ENCODE measurements at regions not wholly inside any gene's neighbourhood (a gene's known extent, or its start where the extent isn't known, plus 50 kb on each side); places are given as distances from the start of the nearest gene placed in this dataset.

DNA sequence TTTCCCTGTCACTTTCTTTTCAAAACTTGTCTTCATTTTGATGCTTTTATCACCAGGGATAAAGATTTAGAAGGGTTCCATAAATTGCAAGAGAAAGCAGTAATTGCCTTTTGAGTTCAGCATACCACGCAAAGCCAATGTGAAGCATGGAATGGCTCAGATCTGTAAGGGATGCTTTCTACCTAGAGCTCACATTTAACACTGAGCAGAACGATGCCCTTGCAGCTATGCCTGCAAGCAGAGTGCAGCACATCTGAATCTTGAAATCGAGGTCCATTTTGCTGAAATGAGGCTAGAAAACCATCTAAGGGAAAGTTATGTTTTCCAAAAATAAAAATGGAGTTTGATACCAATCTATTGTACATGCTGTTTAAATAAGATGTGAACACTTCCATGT, 171.2 kb upstream of the CELF2 start:
- DNase-seq (ENCODE audit: extremely low spot score, insufficient read length, low read depth) (no peak), FAIRE-seq (no peak)

DNA sequence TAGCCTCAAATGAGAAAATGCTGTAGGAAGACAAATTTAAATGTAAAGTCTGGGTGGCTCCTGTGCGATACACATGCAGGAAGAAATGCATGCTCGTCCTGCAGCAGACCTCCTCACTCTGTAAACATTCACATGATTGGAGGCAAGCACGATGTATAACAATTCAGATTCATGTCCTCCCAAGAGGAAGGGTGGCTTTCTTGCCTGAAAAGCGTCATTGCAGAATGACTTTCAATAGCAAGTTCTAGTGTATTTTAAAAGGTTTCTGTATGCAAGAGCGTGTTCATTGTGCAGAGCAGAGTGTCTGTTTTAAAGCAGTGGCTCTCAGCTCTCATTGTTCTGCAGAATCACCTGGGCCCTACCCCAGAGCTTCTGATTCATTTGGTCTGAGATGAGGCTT, 170.3 kb upstream of the CELF2 start:
- FAIRE-seq (no peak), DNase-seq (ENCODE audit: extremely low spot score, insufficient read length, low read depth) (no peak)

DNA sequence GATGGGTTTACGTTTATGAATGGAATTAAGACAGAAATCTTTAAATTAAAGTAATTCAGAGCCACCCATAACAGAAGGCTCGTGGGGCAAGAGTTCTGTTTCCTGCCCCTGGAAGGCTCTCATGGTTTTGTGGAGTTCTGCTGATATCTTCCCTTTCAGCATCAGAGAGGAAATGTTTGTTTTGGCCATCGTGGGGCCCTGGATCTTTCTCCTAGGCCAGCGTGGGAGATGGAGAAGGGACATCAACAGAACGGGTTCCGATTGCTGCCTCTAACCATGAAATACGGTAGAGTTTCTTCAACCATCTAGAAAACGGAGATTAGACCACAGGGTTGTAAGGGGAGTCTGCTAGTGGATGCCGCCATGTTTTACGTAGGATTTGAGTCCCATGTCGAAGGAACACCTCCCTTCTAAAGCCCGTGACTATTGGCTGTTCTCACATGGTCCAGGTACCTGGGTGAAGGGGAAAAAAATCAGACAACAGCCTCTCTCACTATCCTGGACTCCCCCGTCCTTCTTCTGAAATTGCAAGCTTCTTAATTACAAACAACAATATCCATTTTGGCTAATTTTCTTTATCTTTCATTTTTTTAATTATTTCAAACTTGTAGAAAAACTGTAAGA, 169.1 kb upstream of the CELF2 start:
- FAIRE-seq (no peak), DNase-seq (ENCODE audit: extremely low spot score, insufficient read length, low read depth) (no peak)

- no peak for FAIRE-seq
- DNase-seq (ENCODE audit: extremely low spot score, insufficient read length, low read depth) = no peak
Measured at GRCh38 chr10:10849306-10849705, 168.4 kb upstream of the CELF2 start.

DNA sequence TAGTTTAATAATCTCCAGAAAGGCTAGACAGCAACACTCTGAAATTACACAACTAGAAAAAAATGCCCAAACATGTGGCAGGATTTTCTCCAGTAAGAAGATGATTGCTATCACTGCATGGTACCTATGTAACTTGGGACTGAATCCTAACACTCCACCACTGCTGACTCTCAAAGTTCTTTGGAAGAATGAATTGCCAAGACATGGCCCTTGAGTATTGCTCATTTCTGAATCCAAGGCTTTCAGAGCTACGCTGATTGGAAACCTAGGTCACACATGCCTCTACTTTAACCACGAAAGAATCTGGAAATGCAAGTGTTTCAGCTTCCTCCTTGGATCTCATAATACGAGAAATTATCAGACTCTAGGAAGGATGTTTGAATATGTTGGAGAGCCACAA, 167.5 kb upstream of the CELF2 start:
- no peak for FAIRE-seq
- no peak for DNase-seq (ENCODE audit: extremely low spot score, insufficient read length, low read depth)

DNA sequence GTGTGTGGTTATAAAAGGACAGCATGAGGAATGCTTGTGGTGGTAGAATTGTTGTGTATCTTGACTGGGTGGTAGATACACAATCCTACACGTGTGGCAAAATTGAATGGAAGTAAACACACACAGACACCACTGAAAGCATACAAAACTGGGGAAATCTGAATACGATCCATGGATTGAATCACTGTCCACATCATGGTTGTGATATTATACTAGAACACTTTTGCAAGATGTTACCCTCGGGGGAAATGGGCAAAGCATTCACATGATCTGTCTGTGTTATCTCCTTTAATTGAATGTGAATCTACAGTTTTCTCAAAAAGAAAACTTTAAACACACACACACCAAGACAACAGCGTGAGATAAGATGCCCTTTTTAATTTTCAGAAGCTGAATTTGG, 165.2 kb upstream of the CELF2 start:
- no peak for DNase-seq (ENCODE audit: extremely low spot score, insufficient read length, low read depth)
- FAIRE-seq = no peak

DNA sequence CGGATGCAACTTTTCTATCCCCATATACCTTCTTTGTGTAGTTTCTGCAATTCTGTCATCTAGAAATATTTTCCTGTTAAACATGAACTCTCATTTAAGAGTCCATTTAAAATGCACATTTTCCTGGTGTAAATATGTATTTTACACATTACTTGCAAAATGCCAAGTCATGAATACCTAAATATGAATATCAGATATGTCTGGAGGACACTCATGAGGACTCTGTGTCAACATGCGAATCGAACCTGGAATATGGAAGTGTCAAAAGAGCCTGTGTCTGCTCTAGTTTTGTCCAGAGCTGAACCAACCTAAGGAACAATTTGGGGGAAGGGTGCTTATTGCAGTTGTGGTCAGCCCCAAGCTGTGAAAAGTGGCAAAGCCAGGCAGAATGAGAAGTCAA, 163.7 kb upstream of the CELF2 start:
- no peak for DNase-seq (ENCODE audit: extremely low spot score, insufficient read length, low read depth)
- no peak for FAIRE-seq

DNA sequence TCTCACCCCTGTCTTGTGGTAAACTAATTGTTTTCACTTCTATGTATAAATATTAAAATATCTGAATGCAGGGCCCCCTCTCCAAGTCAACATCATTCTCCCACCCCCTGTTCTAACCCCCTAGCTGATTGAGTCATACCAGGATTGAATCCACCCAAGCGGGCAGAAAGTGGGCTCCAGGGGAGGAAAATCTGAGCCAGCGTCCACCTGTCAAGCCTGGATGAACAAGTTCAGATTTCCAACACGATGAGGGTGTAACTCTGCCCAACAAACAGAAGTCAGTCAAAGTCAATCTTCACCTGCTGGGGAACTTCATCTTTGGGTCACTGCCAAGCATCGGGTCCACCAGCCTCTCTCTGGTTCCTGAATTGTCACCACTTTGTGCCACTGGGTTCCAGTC, 162.9 kb upstream of the CELF2 start:
- FAIRE-seq (no peak), DNase-seq (ENCODE audit: extremely low spot score, insufficient read length, low read depth) (no peak)

- DNase-seq (ENCODE audit: extremely low spot score, insufficient read length, low read depth) = no peak
Measured at GRCh38 chr10:10855151-10855581, 162.5 kb upstream of the CELF2 start.

GRCh38 chr10:10860455-10860976, 157.2 kb upstream of the CELF2 start:
- no peak for FAIRE-seq
- no peak for DNase-seq (ENCODE audit: extremely low spot score, insufficient read length, low read depth)

More at GRCh38 chr10:10855151-10855581, 162.5 kb upstream of the CELF2 start:
- FAIRE-seq = peak; percentile 61

DNA sequence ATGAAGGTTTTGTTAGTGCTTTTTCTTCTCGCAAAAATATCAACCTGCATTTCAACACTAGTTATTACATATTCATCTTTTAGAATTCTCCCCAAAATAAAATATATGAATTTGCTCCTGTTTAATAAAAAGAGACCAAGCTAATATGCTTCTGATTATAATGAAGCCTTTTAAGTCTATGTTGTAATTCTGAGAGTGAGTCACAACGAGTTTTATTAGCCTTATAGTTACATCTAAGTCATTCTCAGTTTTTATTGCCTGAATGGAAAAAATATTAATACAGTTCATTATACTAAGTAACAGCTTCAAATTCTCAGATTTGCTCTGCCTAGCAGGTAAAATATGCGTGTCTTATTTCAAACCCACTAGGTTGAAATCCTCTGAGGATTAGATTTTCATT, 152.4 kb upstream of the CELF2 start:
- no peak for DNase-seq (ENCODE audit: extremely low spot score, insufficient read length, low read depth)
- no peak for FAIRE-seq

- no peak for FAIRE-seq
- no peak for DNase-seq (ENCODE audit: extremely low spot score, insufficient read length, low read depth)
Measured at GRCh38 chr10:10865913-10866312, 151.8 kb upstream of the CELF2 start.

GRCh38 chr10:10869592-10869991, 148.1 kb upstream of the CELF2 start:
- FAIRE-seq = peak; percentile 74
- DNase-seq (ENCODE audit: extremely low spot score, insufficient read length, low read depth) = peak; percentile 22

DNA sequence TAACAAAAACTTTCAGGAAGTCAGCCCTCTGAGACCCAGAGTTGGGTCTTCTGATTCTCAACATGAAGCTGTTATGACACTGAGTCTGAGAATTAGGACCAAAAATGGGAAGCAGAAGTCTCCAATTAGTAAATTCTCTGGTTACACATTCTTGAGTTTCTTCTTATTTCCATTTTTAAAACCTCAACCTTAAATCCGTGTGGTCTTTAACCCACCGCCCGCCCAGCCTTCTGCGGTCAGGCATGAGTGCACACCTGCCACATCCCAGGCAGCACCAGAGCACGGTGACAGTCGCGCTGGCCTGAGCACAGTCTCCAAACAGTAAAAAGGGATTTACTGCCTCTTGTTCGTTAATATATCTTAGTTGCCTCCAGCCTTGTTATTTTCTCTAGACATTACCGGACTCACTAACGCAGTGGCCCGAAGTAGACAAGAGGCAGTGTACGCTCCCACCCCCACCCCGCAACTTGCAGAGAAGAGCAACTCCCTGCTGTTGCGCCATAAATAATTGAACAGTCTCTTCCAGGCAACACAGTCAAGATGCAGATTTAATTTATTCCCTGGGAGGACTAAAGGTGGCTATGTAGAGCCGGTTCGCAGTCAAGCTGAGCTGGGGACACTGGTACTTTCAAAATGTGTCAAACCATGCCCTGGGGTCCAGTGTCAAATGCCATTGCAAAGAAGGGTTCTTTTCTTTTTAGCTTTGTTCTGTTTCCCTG, 147.0 kb upstream of the CELF2 start:
- DNase-seq (ENCODE audit: extremely low spot score, insufficient read length, low read depth) = no peak
- FAIRE-seq = peak; percentile 69

DNA sequence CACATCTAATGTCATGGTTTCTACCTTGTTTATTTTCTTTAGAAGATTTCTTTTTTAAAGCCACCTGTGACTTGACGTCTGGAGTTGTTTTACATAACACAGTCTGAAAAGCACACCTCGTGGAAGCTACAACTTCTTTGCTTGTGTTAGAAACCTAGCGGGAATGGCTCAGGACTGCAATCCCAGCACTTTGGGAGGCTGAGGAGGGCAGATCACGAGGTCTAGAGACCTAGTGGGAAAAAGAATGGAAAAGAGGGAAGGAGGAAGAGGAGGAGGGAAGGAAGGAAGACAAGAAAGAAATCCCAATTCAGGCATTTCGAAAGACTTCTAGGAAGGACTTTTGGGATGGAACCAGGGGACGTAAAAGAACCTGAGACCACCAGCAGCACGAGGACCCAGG, 146.3 kb upstream of the CELF2 start:
- FAIRE-seq (no peak), DNase-seq (ENCODE audit: extremely low spot score, insufficient read length, low read depth) (no peak)

DNA sequence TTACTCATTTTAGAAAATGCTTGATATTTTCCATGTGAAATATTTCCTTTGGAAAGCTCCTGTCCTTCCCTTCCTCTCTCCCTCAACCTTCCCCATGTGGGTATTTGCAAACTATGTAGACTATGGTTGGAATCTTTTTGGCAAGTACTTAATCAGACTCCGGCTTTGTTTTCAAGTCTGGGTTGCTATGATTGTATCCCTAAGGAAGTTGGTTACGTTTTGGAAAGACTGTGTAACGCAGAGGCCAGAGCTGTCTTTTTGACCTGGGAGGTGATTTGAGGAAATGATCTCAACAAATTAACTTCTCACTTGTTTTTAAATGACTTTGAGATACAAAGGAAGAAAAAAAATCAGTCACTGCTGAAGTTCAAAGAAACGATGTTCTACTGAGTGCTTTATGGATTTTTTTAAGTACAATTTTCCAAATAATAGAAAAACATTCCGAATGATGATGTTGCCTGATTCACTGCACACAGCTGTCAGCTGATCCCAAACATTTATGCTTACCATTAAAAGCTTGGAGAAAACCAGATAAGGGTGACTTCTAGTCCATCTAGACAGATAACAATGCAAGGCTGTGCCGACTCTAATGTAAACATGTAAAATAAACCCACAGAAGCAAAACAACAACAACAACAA, 145.5 kb upstream of the CELF2 start:
- FAIRE-seq = no peak
- DNase-seq (ENCODE audit: extremely low spot score, insufficient read length, low read depth) = no peak

GRCh38 chr10:10872764-10873163, 144.9 kb upstream of the CELF2 start:
- DNase-seq (ENCODE audit: extremely low spot score, insufficient read length, low read depth) = no peak
- no peak for FAIRE-seq

GRCh38 chr10:10873289-10873688, 144.4 kb upstream of the CELF2 start:
- no peak for FAIRE-seq
- no peak for DNase-seq (ENCODE audit: extremely low spot score, insufficient read length, low read depth)

DNA sequence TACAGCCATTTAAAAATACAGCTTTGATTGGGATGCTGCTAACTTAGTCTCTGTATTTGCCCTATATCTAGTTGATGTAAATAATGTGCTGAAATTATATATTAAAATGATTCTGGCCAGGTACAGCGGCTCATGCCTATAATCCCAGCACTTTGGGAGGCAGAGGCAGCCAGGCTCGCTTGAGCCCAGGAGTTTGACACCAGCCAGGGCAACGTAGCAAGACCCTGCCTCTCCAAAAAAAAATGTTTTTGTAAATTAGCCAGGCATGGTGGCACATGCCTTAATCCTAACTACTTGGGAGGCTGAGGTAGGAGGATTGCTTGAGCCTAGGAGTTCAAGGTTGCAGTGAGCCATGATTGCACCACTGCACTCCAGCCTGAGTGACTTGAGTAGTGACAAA, 143.8 kb upstream of the CELF2 start:
- no peak for FAIRE-seq
- no peak for DNase-seq (ENCODE audit: extremely low spot score, insufficient read length, low read depth)

DNA sequence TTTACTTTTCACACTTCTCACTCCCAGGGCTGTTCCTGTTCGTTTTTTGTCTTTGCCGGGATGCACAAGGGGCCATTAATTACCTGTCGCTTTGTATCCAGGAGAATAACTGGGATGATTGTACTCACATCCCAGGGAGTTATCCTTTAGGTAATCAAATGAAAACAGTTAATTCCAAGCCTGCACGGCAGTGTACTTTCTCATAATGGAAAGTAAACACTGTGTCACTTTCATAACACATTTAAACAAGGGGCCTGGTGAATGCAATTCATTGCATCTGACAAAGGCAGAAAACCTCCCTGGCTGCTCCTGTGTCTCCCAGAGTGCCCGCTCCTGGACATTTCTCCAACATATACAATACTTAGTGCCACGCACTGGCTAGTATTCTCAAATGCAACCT, 138.7 kb upstream of the CELF2 start:
- FAIRE-seq = no peak
- no peak for DNase-seq (ENCODE audit: extremely low spot score, insufficient read length, low read depth)

DNA sequence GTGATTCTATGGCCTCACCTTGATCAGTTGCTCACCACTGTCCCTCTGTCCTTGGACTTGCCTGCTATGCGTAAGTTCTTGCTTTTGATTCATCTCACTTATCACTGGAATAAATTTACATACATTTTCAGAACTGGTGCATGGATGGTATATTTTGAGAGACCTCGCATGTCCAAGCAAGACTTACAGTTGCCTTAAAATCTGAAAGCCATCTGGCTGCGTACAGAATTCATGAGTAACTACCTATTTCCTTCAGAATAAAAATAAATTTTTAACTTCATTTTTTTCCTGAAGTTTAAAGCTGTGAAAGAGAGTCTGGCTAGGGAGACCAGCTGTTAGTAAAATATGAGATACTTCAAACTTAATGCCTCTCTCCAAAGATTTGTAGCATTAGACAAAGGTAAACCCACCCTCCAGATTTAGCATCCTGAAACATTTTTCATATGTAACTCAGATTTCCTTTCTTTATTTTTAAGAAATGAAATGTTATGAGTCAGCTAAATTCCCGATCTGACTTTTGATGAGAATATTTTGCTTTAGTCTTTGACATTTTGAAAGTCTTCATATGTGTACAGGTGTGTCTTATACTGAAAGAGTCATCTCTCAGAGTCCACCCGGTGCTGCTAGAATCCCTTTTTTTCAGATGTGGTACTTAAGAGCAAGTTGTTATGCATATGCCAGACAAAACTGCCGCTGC, 136.4 kb upstream of the CELF2 start:
- no peak for DNase-seq (ENCODE audit: extremely low spot score, insufficient read length, low read depth)
- no peak for FAIRE-seq

Measured in GM18507 (cell line).